GM19023 (cell line): ENCODE measurements at regions not wholly inside any gene's neighbourhood (a gene's known extent, or its start where the extent isn't known, plus 50 kb on each side); places are given as distances from the start of the nearest gene placed in this dataset.

Experiments used
- ATAC-seq: cut with Tn5 transposase; IDR thresholded peaks from one replicate; pipeline ENCODE4 v1.9.1; 2021; ENCODE audit warnings: mild to moderate bottlenecking, moderate library complexity; ENCODE audit not compliant: unreplicated experiment

- no peak for ATAC-seq
These were observed 555.2 kb downstream of the COL12A1 start for GRCh38 chr6:74650668-74651067.

GRCh38 chr6:74646461-74646860, 559.4 kb downstream of the COL12A1 start:
- no peak for ATAC-seq

- ATAC-seq = no peak
These were observed 560.6 kb downstream of the COL12A1 start for GRCh38 chr6:74645108-74645849.

- ATAC-seq = no peak
These were observed 563.8 kb downstream of the COL12A1 start for GRCh38 chr6:74642101-74642500.

GRCh38 chr6:74638412-74638811, 567.4 kb downstream of the COL12A1 start:
- ATAC-seq = no peak

GRCh38 chr6:74632196-74632875, 573.5 kb downstream of the COL12A1 start:
- no peak for ATAC-seq

GRCh38 chr6:74631564-74631963, 574.3 kb downstream of the COL12A1 start:
- ATAC-seq = no peak

- ATAC-seq = no peak
These were observed 579.6 kb downstream of the COL12A1 start for GRCh38 chr6:74626288-74626687.

GRCh38 chr6:74623027-74623426, 582.8 kb downstream of the COL12A1 start:
- ATAC-seq = no peak

- ATAC-seq = no peak
These were observed 594.6 kb downstream of the COL12A1 start for GRCh38 chr6:74611220-74611619.

GRCh38 chr6:74610352-74610751, 595.5 kb downstream of the COL12A1 start:
- ATAC-seq = no peak

- ATAC-seq = no peak
These were observed 596.0 kb downstream of the COL12A1 start for GRCh38 chr6:74609871-74610270.

- no peak for ATAC-seq
These were observed 597.9 kb downstream of the COL12A1 start for GRCh38 chr6:74607934-74608333.

GRCh38 chr6:74607468-74607867, 598.4 kb downstream of the COL12A1 start:
- ATAC-seq = no peak

- ATAC-seq = no peak
These were observed 599.2 kb downstream of the COL12A1 start for GRCh38 chr6:74606582-74607071.

- no peak for ATAC-seq
These were observed 599.8 kb downstream of the COL12A1 start for GRCh38 chr6:74605922-74606581.

GRCh38 chr6:74604279-74604678, 601.6 kb downstream of the COL12A1 start:
- no peak for ATAC-seq

GRCh38 chr6:74603322-74604076, 602.4 kb downstream of the COL12A1 start:
- no peak for ATAC-seq

GRCh38 chr6:74602206-74602605, 603.6 kb downstream of the COL12A1 start:
- ATAC-seq = no peak

- peak; percentile 98 for ATAC-seq
These were observed 607.1 kb downstream of the COL12A1 start for GRCh38 chr6:74598462-74599393.
